Neutrophil (primary cell): ENCODE measurements at regions not wholly inside any gene's neighbourhood (a gene's known extent, or its start where the extent isn't known, plus 50 kb on each side); places are given as distances from the start of the nearest gene placed in this dataset.

Source experiments
- H3K27ac ChIP-seq: fragments of 200-600 bp; sonication (generic); 2 replicates; pipeline ENCODE4 v1.5.1; 2016; ENCODE audit warnings: mild to moderate bottlenecking, moderate library complexity
- H3K27me3 ChIP-seq: fragments of 200-600 bp; sonication (generic); 2 replicates; pipeline ENCODE4 v1.6.0; 2016; ENCODE audit warnings: mild to moderate bottlenecking
- H3K36me3 ChIP-seq: fragments of 200-600 bp; sonication (generic); 2 replicates; pipeline ENCODE4 v1.5.1; 2017
- H3K4me1 ChIP-seq, 2 experiments: fragments of 200-600 bp in 1 of 2; sonication (generic) in 1 of 2; 1 replicate in 1 of 2; 2 replicates in 1 of 2; pipeline versions ENCODE4 v1.5.1 to v1.6.1; 2013 to 2016; ENCODE audit warnings: low read depth in 1 of 2, low read length in 1 of 2, mild to moderate bottlenecking in 1 of 2, moderate library complexity in 1 of 2; ENCODE audit not compliant: control insufficient read depth in 1 of 2, insufficient read depth in 1 of 2
- H3K4me3 ChIP-seq, 2 experiments: fragments of 200-600 bp in 1 of 2; sonication (generic) in 1 of 2; 1 replicate in 1 of 2; 2 replicates in 1 of 2; pipeline ENCODE4 v1.5.1; 2013 to 2016; ENCODE audit warnings: low read depth in 1 of 2, low read length in 1 of 2, mild to moderate bottlenecking in 1 of 2, moderate library complexity in 1 of 2
- H3K9me3 ChIP-seq: fragments of 200-600 bp; sonication (generic); 2 replicates; pipeline ENCODE4 v1.5.1; 2016
- TF ChIP-seq, protein P1 (sequence below): fragments of 200-600 bp; sonication (generic); IDR thresholded peaks from 2 replicates; pipeline ENCODE4 v1.5.1; 2016; ENCODE audit warnings: antibody characterized with exemption

DNA sequence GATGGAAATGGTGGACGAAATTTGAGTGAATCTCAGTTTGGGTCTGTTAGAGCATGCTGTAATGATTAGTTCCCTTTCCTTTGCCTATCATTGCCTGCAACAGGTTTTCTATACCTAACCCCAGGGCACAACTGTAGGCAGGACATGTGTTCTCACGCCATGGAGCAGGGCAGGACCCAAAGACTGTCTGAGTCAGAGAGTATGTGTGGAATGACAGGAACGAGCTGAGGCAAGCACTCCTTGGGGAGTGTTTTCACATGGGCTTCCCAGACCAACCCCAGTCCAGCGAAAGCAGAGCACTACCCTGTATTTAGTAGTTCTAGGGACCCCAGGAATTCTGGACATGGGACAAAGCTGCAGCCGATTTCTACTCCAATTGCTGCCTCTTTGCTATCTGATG, 234.2 kb downstream of the HACE1 start:
- Histone ChIP-seq H3K4me1 (no peaks in the 10 kb centered on the region), H3K36me3 (no peaks in the 10 kb centered on the region), H3K27me3 (no peaks in the 10 kb centered on the region), H3K4me3 (no peak overlapping the region), H3K9me3 (no peaks in the 10 kb centered on the region), H3K27ac (no peak overlapping the region)
- TF ChIP-seq, protein P1, sequence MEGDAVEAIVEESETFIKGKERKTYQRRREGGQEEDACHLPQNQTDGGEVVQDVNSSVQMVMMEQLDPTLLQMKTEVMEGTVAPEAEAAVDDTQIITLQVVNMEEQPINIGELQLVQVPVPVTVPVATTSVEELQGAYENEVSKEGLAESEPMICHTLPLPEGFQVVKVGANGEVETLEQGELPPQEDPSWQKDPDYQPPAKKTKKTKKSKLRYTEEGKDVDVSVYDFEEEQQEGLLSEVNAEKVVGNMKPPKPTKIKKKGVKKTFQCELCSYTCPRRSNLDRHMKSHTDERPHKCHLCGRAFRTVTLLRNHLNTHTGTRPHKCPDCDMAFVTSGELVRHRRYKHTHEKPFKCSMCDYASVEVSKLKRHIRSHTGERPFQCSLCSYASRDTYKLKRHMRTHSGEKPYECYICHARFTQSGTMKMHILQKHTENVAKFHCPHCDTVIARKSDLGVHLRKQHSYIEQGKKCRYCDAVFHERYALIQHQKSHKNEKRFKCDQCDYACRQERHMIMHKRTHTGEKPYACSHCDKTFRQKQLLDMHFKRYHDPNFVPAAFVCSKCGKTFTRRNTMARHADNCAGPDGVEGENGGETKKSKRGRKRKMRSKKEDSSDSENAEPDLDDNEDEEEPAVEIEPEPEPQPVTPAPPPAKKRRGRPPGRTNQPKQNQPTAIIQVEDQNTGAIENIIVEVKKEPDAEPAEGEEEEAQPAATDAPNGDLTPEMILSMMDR: no peak

DNA sequence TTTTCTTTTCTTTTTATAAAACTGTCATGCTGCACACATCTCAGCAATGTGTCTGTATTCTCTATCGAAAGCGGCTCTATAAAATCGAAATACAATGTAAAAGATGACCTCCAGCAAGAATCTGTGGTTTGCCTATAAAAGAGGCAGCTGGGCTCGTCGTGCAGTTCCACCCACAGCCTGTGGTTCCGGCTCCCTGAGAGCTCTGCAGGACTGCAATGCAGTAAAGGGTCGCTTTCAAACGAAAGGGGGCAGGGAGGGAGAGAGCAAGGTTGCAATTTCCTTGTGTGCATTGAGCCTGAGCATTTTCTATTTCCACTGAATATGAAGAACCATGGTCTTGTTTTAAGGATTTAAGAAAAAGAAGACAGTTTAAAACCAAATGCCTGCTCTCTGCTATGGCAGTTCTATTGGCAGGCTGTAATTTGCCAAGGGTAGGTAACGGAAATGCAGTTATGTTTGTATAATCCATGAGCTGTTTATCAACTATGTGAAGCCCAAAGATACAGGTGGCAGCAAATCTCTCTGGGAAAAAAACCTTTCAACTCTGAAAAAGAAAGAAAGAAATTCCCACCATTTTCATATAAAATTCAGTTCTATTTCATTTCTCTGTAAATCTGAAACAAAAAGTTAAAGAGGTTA, 236.5 kb downstream of the HACE1 start:
- Histone ChIP-seq H3K4me1 (no peaks in the 10 kb centered on the region), H3K4me3 (no peak overlapping the region), H3K27ac (no peak overlapping the region), H3K9me3 (no peaks in the 10 kb centered on the region), H3K36me3 (no peaks in the 10 kb centered on the region), H3K27me3 (no peaks in the 10 kb centered on the region)
- TF ChIP-seq, protein P1: no peak

DNA sequence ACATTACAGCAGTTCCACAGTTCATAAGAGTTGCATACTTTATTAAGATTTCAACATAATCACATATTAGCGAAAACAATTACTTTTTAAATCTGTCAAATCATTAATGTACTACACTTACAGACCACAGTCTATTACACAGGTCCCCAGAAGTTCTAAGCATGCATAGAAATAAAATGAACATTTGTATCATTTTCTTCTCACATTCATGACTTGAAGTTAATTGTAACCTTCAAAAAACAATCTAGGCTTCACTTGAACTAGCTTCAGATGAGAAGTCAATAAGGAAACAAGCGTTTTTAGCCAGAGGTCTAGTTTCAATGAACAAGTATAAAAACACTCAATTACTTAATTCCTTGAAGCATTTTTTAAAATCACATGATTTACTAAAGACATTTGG, 238.3 kb downstream of the HACE1 start:
- Histone ChIP-seq H3K4me1 (no peaks in the 10 kb centered on the region), H3K9me3 (no peaks in the 10 kb centered on the region), H3K36me3 (no peaks in the 10 kb centered on the region), H3K27me3 (no peaks in the 10 kb centered on the region), H3K27ac (no peak overlapping the region), H3K4me3 (no peak overlapping the region)
- TF ChIP-seq, protein P1: no peak

DNA sequence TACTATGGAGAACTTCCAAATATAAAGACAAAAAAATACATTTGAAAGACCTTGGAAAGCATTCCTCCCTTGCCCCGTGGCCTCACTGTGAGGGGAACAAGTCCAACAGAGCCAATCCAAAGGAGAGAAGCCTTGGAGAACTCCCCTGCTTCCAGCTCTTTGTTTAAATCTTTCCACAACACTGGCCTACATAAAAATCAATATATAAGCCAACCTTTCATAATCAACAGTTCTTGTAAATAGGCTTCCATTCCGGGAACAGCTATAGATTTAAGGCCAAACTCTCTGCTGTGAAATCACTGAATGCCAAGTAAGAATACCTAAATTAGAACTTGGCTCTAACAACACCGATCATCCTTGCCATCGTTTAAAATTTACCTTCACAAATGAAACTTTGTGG, 242.1 kb downstream of the HACE1 start:
- Histone ChIP-seq H3K27ac (no peak overlapping the region), H3K9me3 (no peaks in the 10 kb centered on the region)
- TF ChIP-seq, protein P1: no peak

DNA sequence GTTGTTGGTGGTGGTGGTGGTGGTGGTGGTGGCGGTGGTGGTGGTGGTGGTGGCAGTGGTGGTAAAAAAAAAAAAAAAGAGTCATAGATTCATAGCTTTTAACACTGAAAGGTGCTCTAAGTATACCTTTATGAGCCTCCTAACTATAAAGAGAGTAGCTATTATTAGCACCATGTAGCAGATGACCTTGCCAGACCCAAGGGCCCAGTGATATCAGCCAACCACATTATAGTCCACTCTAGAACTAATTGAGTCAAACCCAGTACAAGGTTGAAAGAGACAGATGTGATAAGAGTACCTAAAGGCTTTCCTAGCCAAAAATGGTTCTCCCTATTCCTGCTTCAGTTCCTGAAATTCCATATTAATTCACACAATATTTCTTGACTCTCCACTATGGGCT, 245.3 kb downstream of the HACE1 start:
- H3K27me3 ChIP-seq: no peaks in the 10 kb centered on the region
- no peaks in the 10 kb centered on the region for H3K9me3 ChIP-seq
- no peak overlapping the region for H3K4me3 ChIP-seq
- H3K36me3 ChIP-seq: no peaks in the 10 kb centered on the region
- no peaks in the 10 kb centered on the region for H3K4me1 ChIP-seq
- TF ChIP-seq, protein P1: no peak
- no peak overlapping the region for H3K27ac ChIP-seq

More for the DNA sequence above, 242.1 kb downstream of the HACE1 start:
- Histone ChIP-seq H3K4me1 (no peaks in the 10 kb centered on the region), H3K36me3 (no peaks in the 10 kb centered on the region), H3K27me3 (no peaks in the 10 kb centered on the region), H3K4me3 (no peak overlapping the region)
